ENCODE measurements at regions not wholly inside any gene's neighbourhood (a gene's known extent, or its start where the extent isn't known, plus 50 kb on each side); places are given as distances from the start of the nearest gene placed in this dataset.

DNA sequence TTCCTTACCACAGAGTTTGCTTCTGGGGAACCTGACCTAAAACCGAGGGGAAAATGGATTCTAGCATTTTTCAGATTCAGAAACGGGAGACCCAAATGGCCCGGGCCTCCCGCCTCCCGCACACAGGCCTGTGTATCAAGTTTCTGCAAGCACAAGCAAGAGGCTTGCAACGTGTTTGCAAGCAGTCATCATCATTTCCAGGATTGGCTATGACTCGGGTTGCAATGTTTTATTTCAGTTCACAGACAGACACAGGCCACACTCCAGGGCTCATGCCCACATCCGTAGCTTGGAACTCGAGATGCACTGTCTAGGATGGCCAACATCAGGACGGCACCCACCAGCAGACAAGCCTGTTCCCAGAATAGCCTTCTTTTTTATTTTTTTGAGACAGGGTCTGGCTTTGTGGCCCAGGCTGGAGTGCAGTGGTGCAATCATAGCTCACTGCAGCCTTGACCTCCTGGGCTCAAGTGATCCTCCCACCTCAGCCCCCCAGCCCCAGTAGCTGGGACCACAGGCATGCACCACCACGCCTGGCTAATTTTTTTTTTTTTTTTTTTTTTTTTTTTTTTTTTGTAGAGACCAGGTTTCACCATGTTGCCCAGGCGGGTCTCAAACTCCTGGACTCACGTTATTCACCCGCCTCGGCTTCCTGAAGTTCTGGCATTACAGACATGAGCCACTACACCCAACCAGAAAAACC is 68.1 kb upstream of the FOXK1 start:
- DNase-seq (ENCODE audit: low read depth): no peak

DNA sequence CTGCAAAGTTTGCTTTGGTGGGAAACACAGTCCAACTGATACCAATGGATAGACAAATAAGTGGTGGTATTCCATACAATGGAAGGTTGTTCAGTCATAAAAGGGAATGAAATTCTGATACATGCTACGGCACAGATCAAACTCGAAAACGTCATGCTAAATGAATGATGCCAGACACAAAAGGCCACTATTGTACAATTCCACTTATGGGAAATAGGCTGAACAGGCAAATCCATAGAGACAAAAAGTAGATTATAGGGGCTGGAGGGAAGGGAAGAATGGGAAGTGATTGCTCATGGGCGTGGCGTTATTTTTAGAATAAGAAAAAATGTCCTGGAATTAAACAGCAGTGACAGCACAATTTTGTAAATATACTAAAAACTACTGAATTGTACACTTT is 66.0 kb upstream of the FOXK1 start:
- no peak for DNase-seq (ENCODE audit: low read depth)

DNA sequence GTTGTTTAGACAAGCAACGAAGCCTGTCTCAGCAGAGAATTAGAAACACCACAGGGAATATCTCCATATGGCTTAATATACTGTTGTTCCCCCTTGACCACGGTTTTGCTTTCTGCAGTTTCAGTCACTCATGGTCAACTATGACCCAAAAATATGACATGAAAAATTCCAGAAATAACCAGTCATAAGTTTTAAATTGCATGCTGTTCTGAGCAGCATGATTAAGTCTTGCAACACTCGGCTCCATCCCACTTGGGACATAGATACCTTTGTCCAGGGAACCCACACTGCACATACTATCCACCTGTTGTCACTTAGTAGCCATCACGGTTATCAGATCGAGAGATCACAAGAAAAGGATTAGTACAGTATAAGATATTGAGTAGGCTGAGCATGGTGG is 60.7 kb upstream of the FOXK1 start:
- DNase-seq (ENCODE audit: low read depth): no peak

DNA sequence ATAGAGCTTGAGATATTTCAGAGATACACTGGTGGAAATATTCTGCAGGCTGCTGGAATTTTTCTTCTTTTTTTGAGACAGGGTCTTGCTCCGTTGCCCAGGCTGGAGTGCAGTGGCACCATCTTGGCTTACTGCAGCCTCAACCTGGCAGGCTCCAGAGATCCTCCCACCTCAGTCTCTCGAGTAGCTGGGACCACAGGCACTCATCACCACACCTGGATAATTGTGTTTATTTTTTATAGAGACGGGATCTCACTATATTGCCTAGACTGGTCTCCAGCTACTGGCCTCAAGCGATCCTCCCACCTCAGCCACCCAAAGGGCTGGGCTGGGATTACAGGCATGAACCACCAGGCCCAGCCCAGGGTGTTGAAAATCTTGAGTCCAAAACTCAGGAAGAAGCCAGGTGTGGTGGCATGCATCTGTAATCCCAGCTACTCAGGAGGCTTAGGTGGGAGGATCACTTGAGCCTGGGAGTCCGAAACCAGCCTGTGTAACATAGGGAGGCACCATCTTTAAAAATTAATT is 55.7 kb upstream of the FOXK1 start:
- DNase-seq (ENCODE audit: low read depth): no peak

DNA sequence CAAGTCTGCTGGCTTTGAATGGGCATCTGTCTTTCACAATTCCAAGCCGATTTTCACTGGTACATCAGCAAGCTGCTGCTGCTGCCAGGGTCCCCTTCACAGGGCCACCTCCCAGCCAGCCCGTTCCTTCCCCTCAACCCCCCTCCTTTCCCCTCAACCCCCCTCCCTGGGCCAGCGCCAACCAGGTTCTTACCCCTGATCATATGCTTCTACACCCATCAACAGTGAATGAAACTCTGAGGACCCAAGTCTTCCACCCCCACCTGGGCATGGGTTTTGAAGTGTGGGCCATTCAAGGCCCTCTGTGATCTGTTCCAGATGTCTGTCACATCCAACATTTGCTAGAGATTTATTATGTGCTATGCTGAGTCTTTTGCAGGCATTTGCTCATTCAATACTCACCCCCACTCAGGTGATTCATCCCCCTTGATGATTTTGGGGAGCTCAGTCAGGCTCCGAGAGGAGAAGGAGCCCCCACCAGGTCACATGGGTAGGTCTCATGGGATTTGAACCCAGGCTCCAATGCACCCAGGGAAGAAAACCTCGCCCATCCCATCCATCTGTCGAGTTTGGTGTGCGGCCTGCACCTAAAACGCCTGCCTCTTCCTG is 52.7 kb upstream of the FOXK1 start:
- DNase-seq (ENCODE audit: low read depth): no peak

DNA sequence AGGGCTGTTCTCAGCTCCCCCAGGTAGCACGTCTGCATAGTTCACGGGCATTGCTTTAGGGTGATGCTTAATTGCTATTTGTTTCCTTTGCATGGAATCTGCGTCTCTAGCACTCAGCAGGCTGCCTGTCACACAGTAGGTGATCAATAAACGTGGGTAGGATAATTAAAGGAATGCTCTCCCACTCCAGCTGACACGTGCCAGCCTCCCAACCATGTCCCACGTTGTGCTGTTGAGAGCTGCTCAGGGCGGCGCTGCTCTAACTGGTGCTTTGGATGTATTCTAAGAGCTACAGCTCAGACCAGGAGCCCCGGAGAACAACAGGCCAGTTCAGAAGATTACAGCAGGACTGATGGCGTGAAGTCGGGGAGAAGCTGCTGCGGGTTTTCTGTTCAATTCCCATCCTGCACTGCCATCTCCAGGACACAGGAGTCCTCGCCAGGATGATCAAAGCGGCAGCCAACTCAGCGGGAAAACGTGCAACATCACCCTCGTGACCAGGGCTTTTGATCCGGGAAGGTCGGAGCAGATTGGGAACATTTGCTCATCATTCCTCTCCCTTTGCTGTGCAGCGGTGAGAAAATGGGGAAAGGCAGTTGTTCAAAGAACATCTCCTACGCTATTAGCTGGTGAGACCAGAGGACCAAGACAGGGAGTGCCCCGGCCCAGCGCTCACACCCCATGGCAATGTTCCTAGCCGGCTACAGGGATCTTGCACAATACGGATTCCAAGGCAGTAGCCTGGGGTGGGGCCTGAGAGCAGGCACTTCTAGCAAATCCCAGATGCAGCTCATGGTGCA is 50.5 kb upstream of the FOXK1 start:
- DNase-seq (ENCODE audit: low read depth): no peak
